Caco-2 (cell line): ENCODE measurements at regions not wholly inside any gene's neighbourhood (a gene's known extent, or its start where the extent isn't known, plus 50 kb on each side); places are given as distances from the start of the nearest gene placed in this dataset.

Experiments
- BruUV-seq: library from RNA; stranded (reverse); fragments of 400-500 nt; replicated peaks from 2 replicates; lab custom pipeline; 2021; lab: Mats Ljungman, UMichigan
- CTCF ChIA-PET: fragments of 300-600 bp; sonication (Branson Sonifier 250); formaldehyde crosslinking; loops from one replicate; lab custom pipeline; 2022; ENCODE audit warnings: antibody characterized with exemption; lab: Charles Lee
- POLR2A ChIA-PET: fragments of 300-600 bp; sonication (Branson Sonifier 250); formaldehyde crosslinking; loops from one replicate; lab custom pipeline; 2022; ENCODE audit warnings: antibody characterized with exemption; lab: Charles Lee
- DNase-seq, 2 experiments: peaks; one replicate each; pipeline versions ENCODE4 v3.0.0 to v3.0.0-alpha.2; 2020 to 2022
- H3K27me3 ChIP-seq: replicated peaks from 2 replicates; pipeline ENCODE4 v1.6.0; 2011; ENCODE audit warnings: low read length; ENCODE audit not compliant: control insufficient read depth, insufficient read depth
- H3K36me3 ChIP-seq: 2 replicates; pipeline ENCODE4 v1.5.1; 2011; ENCODE audit warnings: low read length; ENCODE audit not compliant: control insufficient read depth, insufficient read depth
- H3K4me1 ChIP-seq: fragments of 250-450 bp; sonication (Bioruptor Pico); 2 replicates; pipeline ENCODE4 v1.5.1; 2020; ENCODE audit warnings: mild to moderate bottlenecking
- H3K4me3 ChIP-seq: 2 replicates; pipeline ENCODE4 v1.5.1; 2011; ENCODE audit warnings: low read depth, mild to moderate bottlenecking, control low read depth, low read length
- H3K9me3 ChIP-seq: fragments of 250-450 bp; sonication (Bioruptor Pico); 2 replicates; pipeline ENCODE4 v1.5.1; 2020; ENCODE audit warnings: mild to moderate bottlenecking, moderate library complexity
- H3K27ac Mint-ChIP-seq: one replicate; pipeline ENCODE4 v1.8.0; 2022; ENCODE audit warnings: mixed read lengths; ENCODE audit not compliant: unreplicated experiment
- H3K27me3 Mint-ChIP-seq: one replicate; pipeline ENCODE4 v1.8.0; 2022; ENCODE audit warnings: mixed read lengths; ENCODE audit not compliant: insufficient read depth, unreplicated experiment
- H3K36me3 Mint-ChIP-seq: one replicate; pipeline ENCODE4 v1.8.0; 2022; ENCODE audit warnings: mild to moderate bottlenecking, mixed read lengths; ENCODE audit not compliant: insufficient read depth, unreplicated experiment
- H3K4me1 Mint-ChIP-seq: one replicate; pipeline ENCODE4 v1.8.0; 2022; ENCODE audit warnings: low read depth, mixed read lengths; ENCODE audit not compliant: unreplicated experiment
- H3K4me3 Mint-ChIP-seq: one replicate; pipeline ENCODE4 v1.8.0; 2022; ENCODE audit warnings: mild to moderate bottlenecking, moderate library complexity, mixed read lengths; ENCODE audit not compliant: unreplicated experiment
- H3K9me3 Mint-ChIP-seq: one replicate; pipeline ENCODE4 v1.8.0; 2022; ENCODE audit warnings: mixed read lengths; ENCODE audit not compliant: unreplicated experiment
- CTCF ChIP-seq, 2 experiments: fragments of 200-600 bp in 1 of 2; IDR thresholded peaks; 1 replicate in 1 of 2; 2 replicates in 1 of 2; pipeline versions ENCODE4 v1.5.1 to v1.8.0; 2011 to 2022; ENCODE audit warnings: antibody characterized with exemption in 1 of 2, control low read depth in 1 of 2, inconsistent platforms in 1 of 2, low read depth in 1 of 2, low read length in 1 of 2, mild to moderate bottlenecking in 1 of 2, moderate library complexity in 1 of 2; ENCODE audit not compliant: insufficient read depth in 1 of 2, severe bottlenecking in 1 of 2, unreplicated experiment in 1 of 2
- intact Hi-C: fragments of 100-400 bp; cut with micrococcal nuclease; formaldehyde crosslinking; loops from one replicate; pipeline ENCODE4 v1.10.0; 2022; ENCODE audit not compliant: unreplicated experiment

- intact Hi-C loops: no loop called here
- H3K27me3 ChIP-seq: no peaks in the 10 kb centered on the region
- no peak overlapping the region for H3K4me3 ChIP-seq
- Mint-ChIP-seq H3K27ac (no peak overlapping the region), H3K4me3 (no peak overlapping the region), H3K9me3 (no peaks in the 10 kb centered on the region), H3K36me3 (no peaks in the 10 kb centered on the region), H3K27me3 (no peaks in the 10 kb centered on the region), H3K4me1 (no peaks in the 10 kb centered on the region)
- POLR2A ChIA-PET: no interaction called here
- no peaks in the 10 kb centered on the region for H3K36me3 ChIP-seq
- CTCF ChIA-PET: no interaction called here
- no peak for DNase-seq
- no peak for TF ChIP-seq CTCF (IDR thresholded peaks at IDR 0.05; ENCODE audit: insufficient read depth in 1 of 2, low read depth in 1 of 2, low read length in 1 of 2, severe bottlenecking in 1 of 2, unreplicated experiment in 1 of 2)
- no peaks in the 10 kb centered on the region for H3K4me1 ChIP-seq
- no peaks in the 10 kb centered on the region for H3K9me3 ChIP-seq
- no TSS peak for BruUV-seq
Measured at GRCh38 chr9:109919736-109920408, 139.9 kb downstream of the PALM2AKAP2 start.

- intact Hi-C loops: no loop called here
- Mint-ChIP-seq H3K4me3 (no peak overlapping the region), H3K27me3 (no peaks in the 10 kb centered on the region), H3K36me3 (no peaks in the 10 kb centered on the region), H3K4me1 (no peaks in the 10 kb centered on the region), H3K9me3 (no peaks in the 10 kb centered on the region), H3K27ac (no peak overlapping the region)
- H3K4me1 ChIP-seq: no peaks in the 10 kb centered on the region
- H3K27me3 ChIP-seq: no peaks in the 10 kb centered on the region
- CTCF ChIA-PET: interaction anchor here (0.7 kb wide), 1 partner anchor 163 kb away, joined by 3 read pairs; no protein-coding TSS in a partner anchor
- BruUV-seq: no TSS peak
- TF ChIP-seq CTCF (IDR thresholded peaks at IDR 0.05; ENCODE audit: insufficient read depth in 1 of 2, low read depth in 1 of 2, low read length in 1 of 2, severe bottlenecking in 1 of 2, unreplicated experiment in 1 of 2): no peak
- no peak overlapping the region for H3K4me3 ChIP-seq
- POLR2A ChIA-PET: no interaction called here
- no peaks in the 10 kb centered on the region for H3K36me3 ChIP-seq
- no peaks in the 10 kb centered on the region for H3K9me3 ChIP-seq
- DNase-seq: no peak
Measured at GRCh38 chr9:109922617-109923470, 142.8 kb downstream of the PALM2AKAP2 start.

GRCh38 chr9:109923471-109923760 lies 143.4 kb downstream of the PALM2AKAP2 start:
- Histone ChIP-seq H3K36me3 (no peaks in the 10 kb centered on the region), H3K27me3 (no peaks in the 10 kb centered on the region), H3K4me3 (no peak overlapping the region), H3K4me1 (no peaks in the 10 kb centered on the region), H3K9me3 (no peaks in the 10 kb centered on the region)
- BruUV-seq: no TSS peak
- no peak overlapping the region for H3K4me3 Mint-ChIP-seq
- H3K27me3 Mint-ChIP-seq: no peaks in the 10 kb centered on the region
- no peaks in the 10 kb centered on the region for H3K9me3 Mint-ChIP-seq
- H3K36me3 Mint-ChIP-seq: no peaks in the 10 kb centered on the region
- ChIA-PET CTCF (no interaction called here), POLR2A (no interaction called here)
- intact Hi-C loops: no loop called here
- H3K4me1 Mint-ChIP-seq: no peaks in the 10 kb centered on the region
- H3K27ac Mint-ChIP-seq: no peak overlapping the region
- TF ChIP-seq CTCF (IDR thresholded peaks at IDR 0.05; ENCODE audit: insufficient read depth in 1 of 2, low read depth in 1 of 2, low read length in 1 of 2, severe bottlenecking in 1 of 2, unreplicated experiment in 1 of 2): no peak
- DNase-seq: no peak
